A549 (cell line): ENCODE measurements at regions not wholly inside any gene's neighbourhood (a gene's known extent, or its start where the extent isn't known, plus 50 kb on each side); places are given as distances from the start of the nearest gene placed in this dataset.
A peak's percentile ranks its signal among the peaks of the same experiment; 100 is the strongest.

Source experiments
- CEBPB ChIP-seq, 2 experiments: fragments of >200 bp in 1 of 2; sonication (Bioruptor Twin) in 1 of 2; formaldehyde crosslinking in 1 of 2; IDR thresholded peaks; 2 replicates each; pipeline ENCODE4 v1.6.1; 2012 to 2016
- CHD2 ChIP-seq: fragments of 150-350 bp; IDR thresholded peaks from 2 replicates; pipeline ENCODE4 v1.6.1; 2014; ENCODE audit warnings: low read length; ENCODE audit not compliant: partially characterized antibody
- CTCF ChIP-seq: fragments of >200 bp; sonication (Bioruptor Twin); formaldehyde crosslinking; IDR thresholded peaks from 3 replicates; pipeline ENCODE4 v1.5.1; 2016
- KDM5A ChIP-seq: fragments of 200-600 bp; sonication (generic); IDR thresholded peaks from 2 replicates; pipeline ENCODE4 v1.6.1; 2016; ENCODE audit warnings: antibody characterized with exemption, mild to moderate bottlenecking
- MAX ChIP-seq: IDR thresholded peaks from 2 replicates; pipeline ENCODE4 v1.6.1; 2012
- MYC ChIP-seq: IDR thresholded peaks from 2 replicates; pipeline ENCODE4 v1.6.1; 2012; ENCODE audit warnings: mild to moderate bottlenecking, inconsistent platforms, low read length, improper control_type of control experiment, borderline replicate concordance
- PBX3 ChIP-seq: IDR thresholded peaks from 2 replicates; pipeline ENCODE4 v1.6.1; 2012
- POLR2A ChIP-seq: IDR thresholded peaks from 2 replicates; pipeline ENCODE4 v1.6.1; 2012; ENCODE audit warnings: mild to moderate bottlenecking, low read length
- RCOR1 ChIP-seq: fragments of 150-350 bp; IDR thresholded peaks from 2 replicates; pipeline ENCODE4 v1.6.1; 2014; ENCODE audit warnings: antibody characterized with exemption, low read length, low read depth

- TF ChIP-seq CTCF (no peak), CHD2 (no peak), KDM5A (no peak), POLR2A (no peak), CEBPB (IDR thresholded peaks at IDR 0.05) (peak; percentile 84 to 92), RCOR1 (no peak), MYC (no peak), MAX (no peak), PBX3 (no peak)
These were observed 146.7 kb upstream of the KLF14 start for GRCh38 chr7:130880668-130881067.
